ENCODE measurements at regions not wholly inside any gene's neighbourhood (a gene's known extent, or its start where the extent isn't known, plus 50 kb on each side); places are given as distances from the start of the nearest gene placed in this dataset.

GRCh38 chrX:20507901-20508620 lies 241.4 kb upstream of the RPS6KA3 start:
- H3K36me3 ChIP-seq (ENCODE audit: low read depth, low read length) = no peaks in the 10 kb centered on the region
- no peak overlapping the region for H3K4me3 ChIP-seq (ENCODE audit: low read length)
- intact Hi-C loops (cut with micrococcal nuclease) = no loop called here
- no peaks in the 10 kb centered on the region for H3K9me3 ChIP-seq (ENCODE audit: low read length)
- H2AFZ ChIP-seq (ENCODE audit: low read length) = no peak overlapping the region
- no peaks in the 10 kb centered on the region for H3K27me3 ChIP-seq (ENCODE audit: low read length)
- H3K27ac ChIP-seq (ENCODE audit: low read length) = no peak overlapping the region
- no peaks in the 10 kb centered on the region for H4K20me1 ChIP-seq (ENCODE audit: low read length)
- no peak overlapping the region for H3K9ac ChIP-seq (ENCODE audit: low read length)
- H3F3A ChIP-seq (ENCODE audit: low read length, unreplicated experiment) = no peaks in the 10 kb centered on the region
- no TSS peak for BruUV-seq (replicated peaks)
- DNase-seq (peak; percentile 51), ATAC-seq (no peak)
- no peaks in the 10 kb centered on the region for H3K79me2 ChIP-seq (ENCODE audit: low read length)
- H3K9me2 ChIP-seq (replicated peaks; ENCODE audit: low read length) = no peaks in the 10 kb centered on the region
- H3K4me1 ChIP-seq (ENCODE audit: insufficient read depth, low read length) = peaks cover 13% of the 10 kb centered on the region
- H3K4me2 ChIP-seq (ENCODE audit: low read length) = no peak overlapping the region
- ChIA-PET CTCF (no interaction called here), POLR2A (ENCODE audit: unreplicated experiment) (no interaction called here)
- TF ChIP-seq EZH2phosphoT487 (IDR thresholded peaks at IDR 0.05; ENCODE audit: borderline replicate concordance, low read length) (no peak), CTCF (conservative IDR thresholded peaks at IDR 0.05; ENCODE audit: low read depth, low read length) (no peak), EZH2 (IDR thresholded peaks at IDR 0.05; ENCODE audit: low read length, unreplicated experiment) (no peak)

DNA sequence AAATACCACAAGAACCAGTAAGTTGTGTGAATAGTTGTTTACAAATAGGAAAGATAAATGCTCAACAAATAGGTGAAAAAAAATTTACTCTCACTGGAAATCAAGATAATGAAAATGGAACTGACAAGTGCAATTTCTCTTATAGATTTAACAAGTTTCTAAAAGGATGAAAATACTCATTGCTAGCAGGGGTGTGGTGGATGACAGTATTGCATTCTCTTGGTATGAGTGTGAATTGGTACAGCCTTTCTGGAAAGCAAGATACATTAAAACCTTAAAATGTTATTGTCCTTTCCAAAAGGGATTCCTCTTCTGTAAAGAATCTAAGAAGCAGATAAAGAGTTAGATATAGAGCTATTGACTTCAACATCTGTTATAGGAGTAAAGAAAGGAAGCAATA lies 240.0 kb upstream of the RPS6KA3 start:
- intact Hi-C loops (cut with micrococcal nuclease) = no loop called here
- ATAC-seq = peak; percentile 43; the same call in 1 of the 2 replicates
- CTCF ChIA-PET = no interaction called here

GRCh38 chrX:20500949-20501348 lies 234.2 kb upstream of the RPS6KA3 start:
- POLR2A ChIA-PET (ENCODE audit: unreplicated experiment) = no interaction called here
- Histone ChIP-seq H3K79me2 (ENCODE audit: low read length) (no peaks in the 10 kb centered on the region), H3K9me2 (replicated peaks; ENCODE audit: low read length) (no peaks in the 10 kb centered on the region), H4K20me1 (ENCODE audit: low read length) (no peaks in the 10 kb centered on the region), H3K27ac (ENCODE audit: low read length) (no peak overlapping the region), H3K9me3 (ENCODE audit: low read length) (no peaks in the 10 kb centered on the region), H3F3A (ENCODE audit: low read length, unreplicated experiment) (no peaks in the 10 kb centered on the region), H3K4me3 (ENCODE audit: low read length) (no peak overlapping the region), H3K27me3 (ENCODE audit: low read length) (no peaks in the 10 kb centered on the region), H3K36me3 (ENCODE audit: low read depth, low read length) (no peaks in the 10 kb centered on the region), H3K4me1 (ENCODE audit: insufficient read depth, low read length) (no peaks in the 10 kb centered on the region), H3K4me2 (ENCODE audit: low read length) (no peak overlapping the region), H3K9ac (ENCODE audit: low read length) (no peak overlapping the region), H2AFZ (ENCODE audit: low read length) (no peak overlapping the region)
- intact Hi-C loops (cut with micrococcal nuclease) = no loop called here
- CTCF ChIA-PET = no interaction called here
- no peak for TF ChIP-seq EZH2 (IDR thresholded peaks at IDR 0.05; ENCODE audit: low read length, unreplicated experiment)
- no peak for TF ChIP-seq CTCF (conservative IDR thresholded peaks at IDR 0.05; ENCODE audit: low read depth, low read length)
- no peak for TF ChIP-seq EZH2phosphoT487 (IDR thresholded peaks at IDR 0.05; ENCODE audit: borderline replicate concordance, low read length)
- DNase-seq (no peak), ATAC-seq (no peak)
- BruUV-seq (replicated peaks) = no TSS peak

More for the DNA sequence above, 240.0 kb upstream of the RPS6KA3 start:
- Histone ChIP-seq H4K20me1 (ENCODE audit: low read length) (no peaks in the 10 kb centered on the region), H3K4me1 (ENCODE audit: insufficient read depth, low read length) (peaks cover 4% of the 10 kb centered on the region; the same call in 1 of the 2 replicates), H3F3A (ENCODE audit: low read length, unreplicated experiment) (no peaks in the 10 kb centered on the region), H3K36me3 (ENCODE audit: low read depth, low read length) (no peaks in the 10 kb centered on the region), H3K9ac (ENCODE audit: low read length) (no peak overlapping the region), H3K9me3 (ENCODE audit: low read length) (no peaks in the 10 kb centered on the region), H3K4me2 (ENCODE audit: low read length) (no peak overlapping the region), H3K27me3 (ENCODE audit: low read length) (no peaks in the 10 kb centered on the region), H3K79me2 (ENCODE audit: low read length) (no peaks in the 10 kb centered on the region), H3K4me3 (ENCODE audit: low read length) (no peak overlapping the region), H3K27ac (ENCODE audit: low read length) (no peak overlapping the region), H2AFZ (ENCODE audit: low read length) (no peak overlapping the region), H3K9me2 (replicated peaks; ENCODE audit: low read length) (no peaks in the 10 kb centered on the region)
- BruUV-seq (replicated peaks) = no TSS peak
- POLR2A ChIA-PET (ENCODE audit: unreplicated experiment) = no interaction called here
- TF ChIP-seq EZH2 (IDR thresholded peaks at IDR 0.05; ENCODE audit: low read length, unreplicated experiment) = no peak
- DNase-seq = peak; percentile 22

Measured in PC-3 (cell line).